Heart left ventricle (tissue), 16 donors: ENCODE measurements at regions not wholly inside any gene's neighbourhood (a gene's known extent, or its start where the extent isn't known, plus 50 kb on each side); places are given as distances from the start of the nearest gene placed in this dataset.
"Not testable (repeated sequence)": the region's sequence is repeated elsewhere in the genome, so short reads cannot be mapped to it uniquely, and the experiment has no call there.

ENCODE experiments used
- ATAC-seq, 4 donors: fragments of 200-7000 bp; cut with Tn5 transposase; one replicate each; pipeline ENCODE4 v1.9.1; 2020 to 2022; ENCODE audit warnings: moderate library complexity in 4 of 4, mild to moderate bottlenecking in 3 of 4, moderate number of reproducible peaks in 1 of 4
- DNase-seq, 5 donors: peaks; one replicate each; pipeline ENCODE4 v3.0.0-alpha.2; 2020
- H3K27ac ChIP-seq, 12 donors: fragments of 200-600 bp; sonication (generic) in 4 of 12; one replicate each; pipeline versions ENCODE4 v1.5.0 to v1.8.0; 2016 to 2022; ENCODE audit warnings: mild to moderate bottlenecking in 2 of 12
- H3K27me3 ChIP-seq, 9 donors: fragments of 200-600 bp; sonication (generic) in 2 of 9; one replicate each; pipeline versions ENCODE4 v1.5.1 to v1.8.0; 2016 to 2022; ENCODE audit warnings: mild to moderate bottlenecking in 3 of 9
- H3K36me3 ChIP-seq, 9 donors: fragments of 200-600 bp; sonication (generic) in 2 of 9; one replicate each; pipeline versions ENCODE4 v1.5.0 to v1.8.0; 2018 to 2022; ENCODE audit warnings: mild to moderate bottlenecking in 2 of 9
- H3K4me1 ChIP-seq, 12 donors: fragments of 200-600 bp; sonication (generic) in 4 of 12; one replicate each; pipeline versions ENCODE4 v1.5.0 to v1.8.0; 2016 to 2022; ENCODE audit warnings: mild to moderate bottlenecking in 3 of 12
- H3K4me3 ChIP-seq, 12 donors: fragments of 200-600 bp; sonication (generic) in 4 of 12; one replicate each; pipeline versions ENCODE4 v1.5.0 to v1.8.0; 2017 to 2022; ENCODE audit warnings: mild to moderate bottlenecking in 9 of 12, moderate library complexity in 4 of 12
- H3K9me3 ChIP-seq, 12 donors: fragments of 200-600 bp; sonication (generic) in 4 of 12; one replicate each; pipeline versions ENCODE4 v1.5.0 to v1.8.0; 2016 to 2022; ENCODE audit warnings: mild to moderate bottlenecking in 1 of 12
- CTCF ChIP-seq, 12 donors: fragments of 200-600 bp; sonication (generic) in 4 of 12; IDR thresholded peaks; one replicate each; pipeline versions ENCODE4 v1.5.0 to v1.8.0; 2018 to 2022; ENCODE audit warnings: antibody characterized with exemption in 12 of 12, mild to moderate bottlenecking in 5 of 12
- POLR2A ChIP-seq, 2 donors: fragments of 450-650 bp; IDR thresholded peaks; one replicate each; pipeline ENCODE4 v1.6.1; 2017; ENCODE audit warnings: antibody characterized with exemption in 2 of 2, mild to moderate bottlenecking in 2 of 2, moderate library complexity in 2 of 2
- WGBS, 4 donors: extraction: QIAGEN DNeasy Blood & Tissue Kit in 2 of 4; methylation state at CpG; one replicate each; pipeline versions ENCODE4 v1.1.5 to v1.1.7; 2013 to 2018; 5-methylcytosine and 5-hydroxymethylcytosine counted together
- intact Hi-C, 10 donors: fragments of 100-400 bp; cut with DNase I; formaldehyde crosslinking; loops; one replicate each; pipeline versions ENCODE4 v1.11.1 to v1.14.2; 2022
- donor health status: ischemic (EF 13 %, LVEDD 7.1; RV severe dilation, severe dysfunction).
- donor health status: healthy with polysubstance abuse.
- donor health status: DM: no; HTN: yes; CAD: no.
- donor health status: DM: no; HTN: no; CAD: no.
- donor health status: ischemic (EF 25% LVEDD 6.9; RV normal size, moderate dysfunction).
- donor health status: ischemic (EF 25% LVEDD 5.7; RV mildly dilated, moderate dysfunction).
- donor health status: healthy.
- donor health status: DM: yes; HTN: yes; CAD: no.
- donor health status: ischemic (EF 35%, LVEDD 5.7; RV mildly dilated, moderate dysfunction).
- donor health status: nonischemic (EF 11% LVEDD 7.7; RV severe dilation, severe dysfunction).
- donor health status: DM: yes; HTN: yes; CAD: no.
- donor health status: PGD.
- donor health status: ischemic (EF 29% LVEDD 5.4; RV normal size, mild dysfunction).
- donor health status: nonischemic (EF 23%, LVEDD 6.1; RV moderate dilation, normal function).

GRCh38 chr9:89850631-89851325 is 246.0 kb downstream of the GADD45G start:
- intact Hi-C loops: no loop called here
- no peaks in the 10 kb centered on the region for H3K36me3 ChIP-seq
- TF ChIP-seq POLR2A (IDR thresholded peaks at IDR 0.05): no peak
- TF ChIP-seq CTCF (IDR thresholded peaks at IDR 0.05): no peak
- DNase-seq (peak in 1 of 5 donors; percentile 58), ATAC-seq (peak in 3 of 4 donors; percentile 62 to 83 (median 81))
- WGBS, 4 donors: 49 to 66% (median 61%) methylated on average over 7 of the region's 7 CpGs
- H3K4me1 ChIP-seq: peaks cover 0 to 8% (median 0%) of the 10 kb centered on the region in 12 donors
- H3K27ac ChIP-seq: no peak overlapping the region
- no peaks in the 10 kb centered on the region for H3K27me3 ChIP-seq
- H3K9me3 ChIP-seq: peaks cover 0 to 5% (median 0%) of the 10 kb centered on the region in 12 donors
- no peak overlapping the region for H3K4me3 ChIP-seq

GRCh38 chr9:89853161-89853560 is 248.3 kb downstream of the GADD45G start:
- WGBS, 4 donors: 86 to 96% (median 90%) methylated on average over 5 of the region's 5 CpGs
- Histone ChIP-seq H3K4me1 (peaks cover 0 to 8% (median 0%) of the 10 kb centered on the region in 12 donors), H3K27ac (no peak overlapping the region), H3K36me3 (no peaks in the 10 kb centered on the region), H3K27me3 (no peaks in the 10 kb centered on the region), H3K9me3 (peaks cover 0 to 14% (median 0%) of the 10 kb centered on the region in 12 donors), H3K4me3 (no peak overlapping the region)
- TF ChIP-seq CTCF (IDR thresholded peaks at IDR 0.05) (no peak), POLR2A (IDR thresholded peaks at IDR 0.05) (no peak)
- intact Hi-C loops: no loop called here
- DNase-seq (no peak), ATAC-seq (no peak)

GRCh38 chr9:89853931-89854330 is 249.1 kb downstream of the GADD45G start:
- H3K9me3 ChIP-seq: peaks cover 0 to 18% (median 0%) of the 10 kb centered on the region in 12 donors
- WGBS, 4 donors: 90 to 96% (median 96%) methylated on average over 3 of the region's 3 CpGs
- H3K36me3 ChIP-seq: no peaks in the 10 kb centered on the region
- TF ChIP-seq POLR2A (IDR thresholded peaks at IDR 0.05) (no peak), CTCF (IDR thresholded peaks at IDR 0.05) (no peak)
- H3K4me1 ChIP-seq: peaks cover 0 to 8% (median 0%) of the 10 kb centered on the region in 12 donors
- ATAC-seq (no peak), DNase-seq (no peak)
- H3K27me3 ChIP-seq: no peaks in the 10 kb centered on the region
- intact Hi-C loops: no loop called here
- no peak overlapping the region for H3K27ac ChIP-seq
- no peak overlapping the region for H3K4me3 ChIP-seq

GRCh38 chr9:89854715-89855475 is 250.1 kb downstream of the GADD45G start:
- Histone ChIP-seq H3K4me1 (peaks cover 0 to 8% (median 0%) of the 10 kb centered on the region in 12 donors), H3K4me3 (no peak overlapping the region), H3K27me3 (no peaks in the 10 kb centered on the region), H3K36me3 (no peaks in the 10 kb centered on the region), H3K27ac (no peak overlapping the region), H3K9me3 (peaks cover 0 to 14% (median 0%) of the 10 kb centered on the region in 12 donors)
- TF ChIP-seq CTCF (IDR thresholded peaks at IDR 0.05): no peak
- no peak for TF ChIP-seq POLR2A (IDR thresholded peaks at IDR 0.05)
- ATAC-seq (no peak), DNase-seq (no peak)
- intact Hi-C loops: no loop called here
- WGBS, 4 donors: 88 to 98% (median 92%) methylated on average over 11 of the region's 11 CpGs

- intact Hi-C loops, H3K27me3 ChIP-seq, DNase-seq, H3K36me3 ChIP-seq, ATAC-seq, H3K27ac ChIP-seq, H3K4me1 ChIP-seq, H3K4me3 ChIP-seq: not testable (repeated sequence)
- WGBS, 4 donors: 87 to 96% (median 91%) methylated on average over 5 of the region's 5 CpGs
- H3K9me3 ChIP-seq: peaks cover 0 to 14% (median 0%) of the 10 kb centered on the region in 12 donors
Measured at GRCh38 chr9:89856296-89856695, 251.5 kb downstream of the GADD45G start.

DNA sequence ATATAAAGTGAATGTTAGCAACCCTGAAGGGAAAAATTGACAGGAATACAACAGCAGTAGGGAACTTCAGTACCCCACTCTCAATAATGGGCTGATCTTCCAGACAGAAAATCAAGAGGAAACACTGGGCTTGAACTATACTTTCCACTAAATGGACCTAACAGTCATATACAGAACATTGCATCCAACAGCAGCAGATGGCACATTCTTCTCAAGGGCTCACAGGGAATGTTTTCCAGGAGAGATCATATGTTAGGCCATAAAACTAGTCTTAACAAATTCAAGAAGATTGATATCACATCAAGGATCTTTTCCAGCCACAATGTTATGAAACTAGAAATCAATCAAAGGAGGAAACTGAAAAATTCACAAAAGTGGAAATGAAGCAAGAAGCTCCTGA is 252.1 kb downstream of the GADD45G start:
- intact Hi-C loops, H3K4me3 ChIP-seq, DNase-seq, H3K27me3 ChIP-seq, H3K36me3 ChIP-seq, H3K27ac ChIP-seq, H3K4me1 ChIP-seq, ATAC-seq: not testable (repeated sequence)
- H3K9me3 ChIP-seq: peaks cover 0 to 14% (median 0%) of the 10 kb centered on the region in 12 donors

DNA sequence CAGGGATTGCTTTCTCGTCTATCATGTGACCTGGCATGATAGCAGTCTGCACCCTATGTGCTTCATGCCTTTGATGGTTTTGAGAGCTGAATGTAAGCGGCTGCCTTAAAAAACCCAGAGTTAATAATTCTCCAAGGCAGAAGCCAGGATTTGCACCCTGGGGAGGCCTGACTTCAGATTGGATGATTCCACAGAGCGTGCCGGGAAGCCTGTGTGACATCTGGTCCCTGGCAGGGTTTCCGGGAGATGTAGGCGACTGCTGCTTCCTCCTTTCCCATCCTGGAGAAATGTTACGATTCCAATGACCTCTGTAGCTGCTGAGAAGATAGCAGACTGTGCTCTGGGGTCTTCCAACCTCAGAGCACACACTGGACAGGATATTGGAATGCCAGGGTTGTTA is 255.0 kb downstream of the GADD45G start:
- peak in 2 of 4 donors; percentile 49 to 55 for ATAC-seq

More for the DNA sequence above, 255.0 kb downstream of the GADD45G start:
- H3K27ac ChIP-seq, H3K36me3 ChIP-seq, H3K27me3 ChIP-seq, DNase-seq, H3K4me3 ChIP-seq, intact Hi-C loops: not testable (repeated sequence)
- WGBS, 4 donors: 41 to 59% (median 50%) methylated on average over 6 to 7 of the region's 7 CpGs
- H3K9me3 ChIP-seq: peaks cover 0 to 14% (median 0%) of the 10 kb centered on the region in 12 donors
- peaks cover 0 to 11% (median 5%) of the 10 kb centered on the region in 12 donors for H3K4me1 ChIP-seq
